SU-DHL-6 (cell line): ENCODE measurements at regions not wholly inside any gene's neighbourhood (a gene's known extent, or its start where the extent isn't known, plus 50 kb on each side); places are given as distances from the start of the nearest gene placed in this dataset.

Experiments used
- H2AFZ ChIP-seq: fragments of 200-600 bp; sonication (generic); 2 replicates; pipeline ENCODE4 v1.6.1; 2014; ENCODE audit warnings: low read depth, mild to moderate bottlenecking, moderate library complexity, mixed read lengths, antibody characterized with exemption, low read length; ENCODE audit not compliant: severe bottlenecking
- H3F3A ChIP-seq: fragments of 200-600 bp; shearing (Covaris generic); 2 replicates; pipeline ENCODE4 v1.6.0; 2016; ENCODE audit warnings: antibody characterized with exemption, mild to moderate bottlenecking; ENCODE audit not compliant: insufficient read depth
- H3K27ac ChIP-seq: fragments of 200-600 bp; sonication (generic); 2 replicates; pipeline ENCODE4 v1.5.1; 2016; ENCODE audit warnings: low read depth, mild to moderate bottlenecking, low read length, moderate library complexity, mixed read lengths
- H3K27me3 ChIP-seq: fragments of 200-600 bp; sonication (generic), shearing (Covaris generic); 2 replicates; pipeline ENCODE4 v1.6.0; 2014; ENCODE audit warnings: mild to moderate bottlenecking, low read length
- H3K36me3 ChIP-seq: fragments of 200-600 bp; sonication (generic); 2 replicates; pipeline ENCODE4 v1.6.1; 2014; ENCODE audit warnings: mild to moderate bottlenecking, low read length, mixed read lengths
- H3K4me2 ChIP-seq: fragments of 300-600, 200-600 bp; shearing (Covaris generic), sonication (generic); 2 replicates; pipeline ENCODE4 v1.6.0; 2014; ENCODE audit warnings: low read length, low read depth, mild to moderate bottlenecking; ENCODE audit not compliant: poor library complexity, severe bottlenecking
- H3K4me3 ChIP-seq: fragments of 200-600 bp; sonication (generic); 2 replicates; pipeline ENCODE4 v1.5.1; 2014; ENCODE audit warnings: antibody characterized with exemption, low read length, mild to moderate bottlenecking, mixed read lengths; ENCODE audit not compliant: insufficient read depth, poor library complexity, severe bottlenecking
- H3K79me2 ChIP-seq: fragments of 200-600 bp; sonication (generic); 2 replicates; pipeline ENCODE4 v1.6.1; 2014; ENCODE audit warnings: mild to moderate bottlenecking, low read length, moderate library complexity; ENCODE audit not compliant: insufficient read depth
- H3K9ac ChIP-seq: fragments of 200-600 bp; sonication (generic); 2 replicates; pipeline ENCODE4 v1.7.0; 2014; ENCODE audit warnings: mild to moderate bottlenecking, low read length
- H3K9me2 ChIP-seq: fragments of 200-600 bp; sonication (generic); replicated peaks from 2 replicates; pipeline ENCODE4 v1.6.1; 2014; ENCODE audit warnings: low read length; ENCODE audit not compliant: insufficient read depth
- H3K9me3 ChIP-seq: fragments of 200-600 bp; sonication (generic); 2 replicates; pipeline ENCODE4 v1.6.1; 2014; ENCODE audit warnings: low read length, mixed read lengths; ENCODE audit not compliant: insufficient read depth
- H4K20me1 ChIP-seq: fragments of 200-600 bp; sonication (generic); 2 replicates; pipeline ENCODE4 v1.6.1; 2014; ENCODE audit warnings: low read depth, mild to moderate bottlenecking, antibody characterized with exemption, low read length, moderate library complexity, mixed read lengths
- CTCF ChIP-seq: fragments of 200-600 bp; sonication (generic); IDR thresholded peaks from one replicate; pipeline ENCODE4 v1.5.1; 2017; ENCODE audit warnings: antibody characterized with exemption, mild to moderate bottlenecking, low read length, moderate library complexity; ENCODE audit not compliant: insufficient read depth, poor library complexity, severe bottlenecking
- EZH2phosphoT487 ChIP-seq: fragments of 200-600 bp; sonication (generic), shearing (Covaris generic); conservative IDR thresholded peaks from 2 replicates; pipeline ENCODE4 v1.6.1; 2018; ENCODE audit warnings: mild to moderate bottlenecking, antibody characterized with exemption, low read length, moderate library complexity, mixed read lengths

GRCh38 chr4:53752124-53752523, 160.8 kb upstream of the LNX1 start:
- no peak overlapping the region for H3K4me3 ChIP-seq
- H2AFZ ChIP-seq = no peak overlapping the region
- no peaks in the 10 kb centered on the region for H3K36me3 ChIP-seq
- H3K27ac ChIP-seq = no peak overlapping the region
- H3K9me3 ChIP-seq = no peaks in the 10 kb centered on the region
- no peaks in the 10 kb centered on the region for H3K27me3 ChIP-seq
- TF ChIP-seq CTCF (no peak), EZH2phosphoT487 (no peak)
- no peak overlapping the region for H3K4me2 ChIP-seq
- H3K9ac ChIP-seq = no peak overlapping the region
- H3K79me2 ChIP-seq = no peaks in the 10 kb centered on the region
- H4K20me1 ChIP-seq = no peaks in the 10 kb centered on the region
- no peaks in the 10 kb centered on the region for H3K9me2 ChIP-seq
- peaks cover 6% of the 10 kb centered on the region; the same call in 1 of the 2 replicates for H3F3A ChIP-seq

GRCh38 chr4:53748328-53748772, 157.1 kb upstream of the LNX1 start:
- Histone ChIP-seq H3K9ac (no peak overlapping the region), H3K4me2 (peak overlapping the region; percentile 20), H3K27ac (peak overlapping the region; percentile 77), H4K20me1 (no peaks in the 10 kb centered on the region), H3K27me3 (no peaks in the 10 kb centered on the region), H3K4me3 (no peak overlapping the region), H3K9me3 (no peaks in the 10 kb centered on the region), H3K79me2 (no peaks in the 10 kb centered on the region), H3F3A (peaks cover 6% of the 10 kb centered on the region; the same call in 1 of the 2 replicates), H3K9me2 (no peaks in the 10 kb centered on the region), H3K36me3 (no peaks in the 10 kb centered on the region), H2AFZ (no peak overlapping the region)
- TF ChIP-seq CTCF (no peak), EZH2phosphoT487 (no peak)

- Histone ChIP-seq H3K27me3 (no peaks in the 10 kb centered on the region), H4K20me1 (no peaks in the 10 kb centered on the region), H3F3A (peaks cover 6% of the 10 kb centered on the region; the same call in 1 of the 2 replicates), H3K36me3 (no peaks in the 10 kb centered on the region), H3K4me3 (no peak overlapping the region), H3K27ac (peak overlapping the region; percentile 64; the same call in 1 of the 2 replicates), H3K79me2 (no peaks in the 10 kb centered on the region), H3K4me2 (no peak overlapping the region), H3K9me3 (no peaks in the 10 kb centered on the region), H3K9me2 (no peaks in the 10 kb centered on the region), H3K9ac (no peak overlapping the region), H2AFZ (no peak overlapping the region)
- no peak for TF ChIP-seq EZH2phosphoT487
- TF ChIP-seq CTCF = no peak
Observed at GRCh38 chr4:53747401-53747800, 156.1 kb upstream of the LNX1 start.
